ENCODE measurements at regions not wholly inside any gene's neighbourhood (a gene's known extent, or its start where the extent isn't known, plus 50 kb on each side); places are given as distances from the start of the nearest gene placed in this dataset.
"Not testable (repeated sequence)": the region's sequence is repeated elsewhere in the genome, so short reads cannot be mapped to it uniquely, and the experiment has no call there.

DNA sequence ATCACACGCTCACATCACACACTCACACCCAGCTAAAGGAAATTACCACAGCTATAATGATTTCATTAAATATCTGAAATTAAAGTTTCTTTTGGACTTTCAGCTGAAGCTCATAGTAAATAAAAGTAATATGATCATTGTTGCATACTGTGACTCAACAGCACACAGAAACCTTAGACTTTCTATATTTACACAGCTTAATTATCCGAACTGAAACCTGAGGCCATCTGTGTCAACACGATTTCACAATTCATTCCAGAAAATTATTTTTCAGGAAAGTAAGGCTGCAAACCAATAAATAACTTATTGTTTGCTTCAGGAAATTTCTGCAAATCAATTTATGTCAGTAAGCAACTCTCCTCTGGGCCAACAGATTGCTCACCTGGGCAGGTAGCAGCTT, 1352.2 kb upstream of the CDH18 start:
- DNase-seq (ENCODE audit: low read depth), result not testable (repeated sequence)

DNA sequence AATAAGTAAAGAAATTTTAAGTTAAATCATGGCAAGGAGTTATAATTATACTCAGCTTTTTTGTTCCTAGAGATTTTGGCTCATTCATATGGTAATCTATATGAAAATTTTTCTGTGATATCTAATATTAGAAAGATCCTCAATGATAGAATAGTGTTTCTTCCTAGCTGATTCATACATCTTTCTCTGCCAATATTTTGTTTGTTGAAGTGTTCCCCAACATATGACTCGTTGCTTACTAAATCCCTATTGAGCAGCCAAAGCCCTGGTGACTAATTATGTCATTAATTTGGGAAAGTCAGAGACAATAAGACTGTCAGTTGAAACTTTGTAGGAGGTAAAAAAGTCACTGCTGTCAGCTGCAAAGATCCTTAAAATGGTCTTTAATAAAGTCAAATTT, 1348.5 kb upstream of the CDH18 start:
- DNase-seq (ENCODE audit: low read depth), result not testable (repeated sequence)

GRCh38 chr5:21315376-21315775, 1327.4 kb upstream of the CDH18 start:
- not testable (repeated sequence) for DNase-seq (ENCODE audit: low read depth)

DNA sequence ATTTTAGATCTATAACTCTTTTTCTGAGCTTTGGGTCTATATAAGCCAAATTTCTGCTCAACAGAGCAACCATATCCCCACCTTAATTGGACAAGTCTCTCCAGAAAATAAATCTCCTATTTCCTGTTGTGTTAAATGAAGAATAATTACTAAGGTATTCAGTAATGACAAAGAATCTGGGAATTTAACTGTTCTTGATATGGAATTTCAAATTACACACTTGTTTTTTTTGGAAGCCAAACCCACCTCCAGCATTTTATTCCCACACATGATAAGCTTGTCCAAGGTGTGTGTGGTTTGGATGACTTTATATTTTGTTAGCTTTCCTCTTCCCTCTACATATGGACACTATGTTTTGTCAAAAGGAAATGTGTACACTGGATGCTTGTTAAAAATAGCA, 1313.2 kb upstream of the CDH18 start:
- DNase-seq (ENCODE audit: low read depth), result not testable (repeated sequence)

DNA sequence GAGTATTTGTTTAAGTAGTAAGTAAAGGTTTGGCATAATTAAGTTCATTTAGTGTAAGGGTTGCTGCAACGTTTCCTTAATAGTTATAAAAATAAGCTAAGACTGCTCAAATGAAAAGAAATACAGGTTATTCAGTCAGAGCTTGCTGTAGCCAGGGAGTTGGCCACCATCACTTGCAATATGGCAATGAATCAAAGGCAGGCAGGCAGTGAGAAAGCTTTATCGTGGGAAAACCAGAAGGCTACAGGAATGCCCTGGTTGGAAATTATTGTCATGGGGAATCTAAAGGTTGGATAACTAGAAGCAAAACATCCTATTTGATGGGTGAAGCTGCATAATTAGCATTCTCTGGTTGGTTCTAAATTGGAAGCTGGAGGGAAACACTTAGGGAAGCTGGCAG, 1286.4 kb upstream of the CDH18 start:
- not testable (repeated sequence) for DNase-seq (ENCODE audit: low read depth)

- no peak for DNase-seq (ENCODE audit: low read depth)
Measured at GRCh38 chr5:21263361-21263760, 1275.4 kb upstream of the CDH18 start.

DNA sequence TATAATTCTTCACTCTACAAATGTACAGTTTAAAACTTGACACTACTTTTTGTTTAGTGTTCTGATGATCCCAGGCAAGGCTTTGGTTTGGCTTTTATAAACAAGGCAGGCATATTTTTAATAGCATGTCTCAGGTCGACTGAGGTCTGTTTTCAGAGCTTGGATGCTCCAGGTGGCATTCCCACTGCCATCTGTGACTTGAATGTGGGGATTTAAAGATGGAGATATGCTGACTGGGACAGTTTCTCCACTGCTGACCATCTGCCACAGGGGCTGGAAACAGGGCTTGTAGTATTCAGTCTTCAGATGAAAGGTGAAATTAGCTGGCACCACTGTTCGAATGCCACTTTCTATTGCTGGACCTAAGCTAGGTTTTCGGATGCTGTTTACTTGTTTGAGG, 1266.2 kb upstream of the CDH18 start:
- DNase-seq (ENCODE audit: low read depth), result no peak

DNA sequence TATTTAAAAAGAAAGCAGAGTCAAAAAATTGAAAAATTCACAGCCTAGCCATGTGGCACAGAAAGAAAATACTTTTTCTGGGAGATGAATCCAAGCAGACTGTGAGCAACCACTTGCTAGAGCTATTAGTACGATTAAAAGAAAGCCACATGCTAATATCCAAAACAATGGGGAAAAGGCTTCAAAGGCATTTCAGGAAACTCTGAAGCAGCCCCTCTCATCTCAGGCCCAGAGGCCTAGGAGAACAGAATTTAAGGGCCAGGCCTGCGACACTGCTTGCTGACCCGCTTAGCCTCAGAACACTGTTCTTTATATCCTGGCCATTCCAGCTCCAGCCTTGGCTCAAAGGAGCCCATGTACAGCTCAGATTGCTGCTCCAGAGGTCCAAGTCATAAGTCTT, 1257.0 kb upstream of the CDH18 start:
- DNase-seq (ENCODE audit: low read depth), result no peak

- no peak for DNase-seq (ENCODE audit: low read depth)
Measured at GRCh38 chr5:21238786-21239185, 1250.8 kb upstream of the CDH18 start.

GRCh38 chr5:21237461-21237860, 1249.5 kb upstream of the CDH18 start:
- DNase-seq (ENCODE audit: low read depth), result no peak

GRCh38 chr5:21236971-21237427, 1249.0 kb upstream of the CDH18 start:
- DNase-seq (ENCODE audit: low read depth), result no peak

DNA sequence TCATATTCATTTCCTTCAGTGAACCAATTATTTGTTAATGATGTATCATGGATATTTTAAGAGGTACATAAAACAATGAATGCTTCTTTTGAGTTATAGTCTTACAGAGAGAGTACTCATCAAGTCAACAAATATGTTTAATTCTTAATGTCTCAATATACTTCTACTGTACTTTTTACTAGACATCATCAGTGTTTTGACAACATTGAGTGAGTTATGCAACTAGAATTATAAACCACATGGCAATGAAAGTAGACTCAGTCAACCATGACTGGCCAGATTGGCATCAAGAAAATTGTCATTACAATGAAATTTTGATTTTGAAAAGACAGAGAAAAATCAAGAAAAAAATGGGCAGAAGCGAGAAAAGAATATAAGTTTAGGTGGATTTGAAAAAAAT, 1248.1 kb upstream of the CDH18 start:
- DNase-seq (ENCODE audit: low read depth), result no peak

- no peak for DNase-seq (ENCODE audit: low read depth)
Measured at GRCh38 chr5:21225223-21226064, 1237.4 kb upstream of the CDH18 start.

GRCh38 chr5:21221616-21222015, 1233.6 kb upstream of the CDH18 start:
- no peak for DNase-seq (ENCODE audit: low read depth)

GRCh38 chr5:21219966-21220365, 1232.0 kb upstream of the CDH18 start:
- DNase-seq (ENCODE audit: low read depth), result no peak

DNA sequence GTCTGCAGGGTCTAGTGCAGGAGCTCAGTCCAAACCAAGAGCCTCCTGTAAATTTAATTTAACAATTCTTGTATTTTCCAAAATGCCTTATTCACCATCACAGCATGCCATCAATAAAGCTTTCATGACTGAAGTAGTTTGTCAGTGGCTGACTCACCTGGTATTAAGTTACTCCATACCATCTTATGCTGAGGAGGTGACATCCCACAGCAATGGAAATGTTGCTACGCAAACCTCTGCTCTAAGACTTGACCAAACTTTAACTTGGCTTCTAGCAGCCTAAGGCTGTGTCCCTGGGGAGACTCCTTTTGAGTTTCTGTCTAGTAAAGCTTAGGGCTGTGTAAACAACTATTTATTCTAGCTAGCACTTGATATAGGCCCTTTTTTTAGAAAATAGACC, 1231.3 kb upstream of the CDH18 start:
- DNase-seq (ENCODE audit: low read depth), result no peak

- no peak for DNase-seq (ENCODE audit: low read depth)
Measured at GRCh38 chr5:21212026-21212425, 1224.0 kb upstream of the CDH18 start.

DNA sequence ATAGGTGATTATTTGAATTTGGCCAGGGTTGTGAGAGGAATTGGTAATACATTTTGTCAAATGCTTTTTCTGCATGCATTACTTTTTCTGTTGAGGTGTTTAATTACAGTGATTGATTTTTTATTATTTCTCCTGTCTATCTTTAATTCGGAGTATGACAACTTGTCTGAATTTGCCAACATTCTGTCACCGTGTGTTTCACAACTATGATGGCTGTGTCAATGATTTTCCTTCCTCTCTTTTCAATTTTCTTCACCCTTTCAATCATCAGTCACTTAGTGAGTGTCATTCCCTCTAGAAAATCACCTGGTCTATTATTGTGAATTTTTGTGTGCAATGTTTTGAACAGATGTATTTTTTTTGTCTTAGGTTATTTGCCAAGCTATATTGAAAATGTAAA, 1221.4 kb upstream of the CDH18 start:
- no peak for DNase-seq (ENCODE audit: low read depth)

GRCh38 chr5:21199087-21199486, 1211.1 kb upstream of the CDH18 start:
- no peak for DNase-seq (ENCODE audit: low read depth)

- DNase-seq (ENCODE audit: low read depth), result no peak
Measured at GRCh38 chr5:21195145-21195544, 1207.1 kb upstream of the CDH18 start.

- no peak for DNase-seq (ENCODE audit: low read depth)
Measured at GRCh38 chr5:21185536-21185935, 1197.5 kb upstream of the CDH18 start.

GRCh38 chr5:21184581-21184980, 1196.6 kb upstream of the CDH18 start:
- DNase-seq (ENCODE audit: low read depth), result no peak

DNA sequence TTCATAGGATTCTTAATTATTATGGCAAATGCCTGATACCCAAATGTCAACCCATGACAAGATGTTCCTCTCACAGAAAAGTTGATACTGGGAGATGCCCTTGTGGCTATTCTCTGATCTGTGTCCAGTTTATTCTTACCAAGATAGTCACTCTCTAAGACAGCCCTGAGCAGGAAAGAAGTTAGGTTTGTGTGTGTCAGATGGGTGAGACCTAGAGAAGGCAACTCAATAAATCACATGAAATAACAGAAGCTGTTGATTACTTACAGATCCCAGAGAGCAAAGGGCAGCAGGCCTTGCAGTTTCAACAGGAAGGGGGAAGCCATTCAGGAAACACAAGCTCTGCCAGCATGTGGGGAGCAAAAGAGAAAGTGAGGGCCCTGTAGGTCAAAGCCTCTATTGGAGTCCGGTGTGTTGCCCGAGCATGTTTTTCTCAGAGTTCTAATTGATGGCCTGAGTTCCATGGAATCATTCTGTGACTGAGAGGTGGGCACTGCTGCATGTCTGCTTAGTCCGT, 1193.7 kb upstream of the CDH18 start:
- DNase-seq (ENCODE audit: low read depth), result no peak

- no peak for DNase-seq (ENCODE audit: low read depth)
Measured at GRCh38 chr5:21173526-21173925, 1185.5 kb upstream of the CDH18 start.

All from GM04503 (cell line).